ENCODE measurements at regions not wholly inside any gene's neighbourhood (a gene's known extent, or its start where the extent isn't known, plus 50 kb on each side); places are given as distances from the start of the nearest gene placed in this dataset.
A peak's percentile ranks its signal among the peaks of the same experiment; 100 is the strongest.

- ATAC-seq (ENCODE audit: poor library complexity): no peak
- Histone ChIP-seq H3K27ac (ENCODE audit: low read depth in 1 of 2, low read length in 2 of 2) (no peak overlapping the region), H3K9me3 (ENCODE audit: control insufficient read depth in 1 of 2, insufficient read depth in 1 of 2, low read length in 2 of 2) (peaks cover 0 to 21% of the 10 kb centered on the region in 2 experiments), H3K4me3 (ENCODE audit: low read length) (no peak overlapping the region), H3K27me3 (ENCODE audit: control insufficient read depth in 1 of 2, insufficient read depth in 2 of 2, low read length in 2 of 2) (no peaks in the 10 kb centered on the region), H3K4me1 (ENCODE audit: insufficient read depth, low read length) (no peaks in the 10 kb centered on the region), H3K36me3 (ENCODE audit: insufficient read depth, low read length) (no peaks in the 10 kb centered on the region)
- Mint-ChIP-seq H3K4me3 (no peak overlapping the region), H3K9me3 (peaks cover 6% of the 10 kb centered on the region), H3K4me1 (ENCODE audit: low read depth) (no peaks in the 10 kb centered on the region), H3K36me3 (ENCODE audit: low read depth) (no peaks in the 10 kb centered on the region), H3K27ac (no peak overlapping the region), H3K27me3 (no peaks in the 10 kb centered on the region)
- POLR2A ChIA-PET: no interaction called here
- TF ChIP-seq CTCF (IDR thresholded peaks at IDR 0.05): no peak
- no peak for DNase-seq
- CTCF ChIA-PET: no interaction called here
- intact Hi-C loops (cut with DNase I, micrococcal nuclease): no loop called here
Measured at GRCh38 chr13:62049992-62050391, 634.3 kb upstream of the PCDH20 start.

GRCh38 chr13:62046512-62046911, 630.9 kb upstream of the PCDH20 start:
- Mint-ChIP-seq H3K4me3 (no peak overlapping the region), H3K27ac (no peak overlapping the region), H3K4me1 (ENCODE audit: low read depth) (no peaks in the 10 kb centered on the region), H3K36me3 (ENCODE audit: low read depth) (no peaks in the 10 kb centered on the region), H3K27me3 (no peaks in the 10 kb centered on the region), H3K9me3 (peaks cover 2% of the 10 kb centered on the region)
- intact Hi-C loops (cut with DNase I, micrococcal nuclease): no loop called here
- Histone ChIP-seq H3K27me3 (ENCODE audit: control insufficient read depth in 1 of 2, insufficient read depth in 2 of 2, low read length in 2 of 2) (no peaks in the 10 kb centered on the region), H3K9me3 (ENCODE audit: control insufficient read depth in 1 of 2, insufficient read depth in 1 of 2, low read length in 2 of 2) (peaks cover 0 to 19% of the 10 kb centered on the region in 2 experiments), H3K27ac (ENCODE audit: low read depth in 1 of 2, low read length in 2 of 2) (no peak overlapping the region), H3K4me3 (ENCODE audit: low read length) (no peak overlapping the region), H3K4me1 (ENCODE audit: insufficient read depth, low read length) (no peaks in the 10 kb centered on the region), H3K36me3 (ENCODE audit: insufficient read depth, low read length) (no peaks in the 10 kb centered on the region)
- DNase-seq (peak in 1 of 14 experiments; percentile 5), ATAC-seq (ENCODE audit: poor library complexity) (no peak)
- CTCF ChIA-PET: no interaction called here
- POLR2A ChIA-PET: no interaction called here
- no peak for TF ChIP-seq CTCF (IDR thresholded peaks at IDR 0.05)

GRCh38 chr13:62043600-62043999, 628.0 kb upstream of the PCDH20 start:
- H3K4me3 ChIP-seq (ENCODE audit: low read length): no peak overlapping the region
- CTCF ChIA-PET: no interaction called here
- no peaks in the 10 kb centered on the region for H3K4me1 Mint-ChIP-seq (ENCODE audit: low read depth)
- intact Hi-C loops (cut with DNase I, micrococcal nuclease): no loop called here
- peaks cover 0 to 12% of the 10 kb centered on the region in 2 experiments for H3K9me3 ChIP-seq (ENCODE audit: control insufficient read depth in 1 of 2, insufficient read depth in 1 of 2, low read length in 2 of 2)
- no peak overlapping the region for H3K4me3 Mint-ChIP-seq
- no peak overlapping the region for H3K27ac ChIP-seq (ENCODE audit: low read depth in 1 of 2, low read length in 2 of 2)
- TF ChIP-seq CTCF (IDR thresholded peaks at IDR 0.05): no peak
- POLR2A ChIA-PET: no interaction called here
- ATAC-seq (ENCODE audit: poor library complexity): no peak
- H3K36me3 ChIP-seq (ENCODE audit: insufficient read depth, low read length): no peaks in the 10 kb centered on the region
- no peaks in the 10 kb centered on the region for H3K27me3 ChIP-seq (ENCODE audit: control insufficient read depth in 1 of 2, insufficient read depth in 2 of 2, low read length in 2 of 2)
- no peaks in the 10 kb centered on the region for H3K4me1 ChIP-seq (ENCODE audit: insufficient read depth, low read length)
- H3K27ac Mint-ChIP-seq: no peak overlapping the region
- DNase-seq: no peak
- no peaks in the 10 kb centered on the region for H3K36me3 Mint-ChIP-seq (ENCODE audit: low read depth)
- H3K27me3 Mint-ChIP-seq: no peaks in the 10 kb centered on the region
- no peaks in the 10 kb centered on the region for H3K9me3 Mint-ChIP-seq
